ENCODE measurements at regions not wholly inside any gene's neighbourhood (a gene's known extent, or its start where the extent isn't known, plus 50 kb on each side); places are given as distances from the start of the nearest gene placed in this dataset.

GRCh38 chrX:20352935-20353336 is 86.2 kb upstream of the RPS6KA3 start:
- no peak for TF ChIP-seq POLR2AphosphoS2 (IDR thresholded peaks at IDR 0.05; ENCODE audit: low read length)
- no peak for TF ChIP-seq CTCF (IDR thresholded peaks at IDR 0.05 in 2 of 3, conservative IDR thresholded peaks at IDR 0.05 in 1 of 3; ENCODE audit: insufficient read depth in 2 of 3, low read depth in 1 of 3, low read length in 3 of 3)
- no peak for TF ChIP-seq SMC3 (conservative IDR thresholded peaks at IDR 0.05; ENCODE audit: insufficient read depth, low read depth, low read length)
- TF ChIP-seq NR2C2 (CRISPR knock-in tag; IDR thresholded peaks at IDR 0.05): no peak
- TF ChIP-seq NR2C2 (tag; IDR thresholded peaks at IDR 0.05): no peak
- no peak for TF ChIP-seq HDAC6 (IDR thresholded peaks at IDR 0.05; ENCODE audit: low read depth, low read length)
- no peak for TF ChIP-seq EZH2 (IDR thresholded peaks at IDR 0.05; ENCODE audit: borderline replicate concordance, low read depth, low read length)
- TF ChIP-seq NFYB (IDR thresholded peaks at IDR 0.05; ENCODE audit: extremely low read depth, insufficient read length): no peak
- TF ChIP-seq CAMTA2 (CRISPR knock-in tag; conservative IDR thresholded peaks at IDR 0.05): no peak
- TF ChIP-seq ATF3 (IDR thresholded peaks at IDR 0.05): no peak
- no peak for TF ChIP-seq ATF3 (CRISPR knock-in tag; conservative IDR thresholded peaks at IDR 0.05)
- no peak for TF ChIP-seq CC2D1A (IDR thresholded peaks at IDR 0.05)
- TF ChIP-seq RBFOX2 (IDR thresholded peaks at IDR 0.05; ENCODE audit: low read depth, low read length): no peak
- TF ChIP-seq CREBBP (IDR thresholded peaks at IDR 0.05; ENCODE audit: low read depth, low read length): no peak
- TF ChIP-seq ZSCAN29 (IDR thresholded peaks at IDR 0.05): no peak
- TF ChIP-seq FOXO4 (CRISPR knock-in tag; IDR thresholded peaks at IDR 0.05): no peak

All from K562 (cell line).